Parathyroid adenoma (tissue), 2 donors: ENCODE measurements at regions not wholly inside any gene's neighbourhood (a gene's known extent, or its start where the extent isn't known, plus 50 kb on each side); places are given as distances from the start of the nearest gene placed in this dataset.

Experiments
- H2AFZ ChIP-seq: fragments of 300-600 bp; sonication (generic); one replicate; pipeline ENCODE4 v1.7.0; 2017; ENCODE audit warnings: antibody characterized with exemption, mild to moderate bottlenecking
- H3K27ac ChIP-seq: fragments of 300-600 bp; sonication (generic); one replicate; pipeline ENCODE4 v1.7.0; 2017
- H3K27me3 ChIP-seq: fragments of 300-600 bp; sonication (generic); one replicate; pipeline ENCODE4 v1.7.0; 2017; ENCODE audit warnings: low read length; ENCODE audit not compliant: control insufficient read depth, insufficient read depth
- H3K36me3 ChIP-seq: fragments of 300-600 bp; sonication (generic); one replicate; pipeline ENCODE4 v1.7.0; 2017; ENCODE audit warnings: low read length; ENCODE audit not compliant: control insufficient read depth, insufficient read depth
- H3K4me1 ChIP-seq: fragments of 300-600 bp; sonication (generic); one replicate; pipeline ENCODE4 v1.7.0; 2017; ENCODE audit warnings: control low read depth
- H3K4me2 ChIP-seq: fragments of 300-600 bp; sonication (generic); one replicate; pipeline ENCODE4 v1.7.0; 2017; ENCODE audit warnings: low read length
- H3K4me3 ChIP-seq: fragments of 300-600 bp; sonication (generic); one replicate; pipeline ENCODE4 v1.7.0; 2017; ENCODE audit warnings: low read depth, low read length
- H3K79me2 ChIP-seq: fragments of 300-600 bp; sonication (generic); one replicate; pipeline ENCODE4 v1.7.0; 2017; ENCODE audit warnings: control low read depth
- H3K9ac ChIP-seq: fragments of 300-600 bp; sonication (generic); one replicate; pipeline ENCODE4 v1.7.0; 2017; ENCODE audit warnings: mild to moderate bottlenecking
- H3K9me3 ChIP-seq: fragments of 300-600 bp; sonication (generic); one replicate; pipeline ENCODE4 v1.7.0; 2017; ENCODE audit warnings: low read length; ENCODE audit not compliant: control insufficient read depth
- CTCF ChIP-seq: fragments of 300-600 bp; sonication (generic); IDR thresholded peaks from one replicate; pipeline ENCODE4 v1.7.0; 2017; ENCODE audit warnings: antibody characterized with exemption, mild to moderate bottlenecking
- donor health status: primary hyperparathyroidism.

GRCh38 chr1:234855851-234856250, 245.9 kb upstream of the IRF2BP2 start:
- no peaks in the 10 kb centered on the region for H3K79me2 ChIP-seq
- no peaks in the 10 kb centered on the region for H3K9me3 ChIP-seq
- no peak for TF ChIP-seq CTCF
- no peaks in the 10 kb centered on the region for H3K27me3 ChIP-seq
- no peak overlapping the region for H3K27ac ChIP-seq
- H2AFZ ChIP-seq = no peak overlapping the region
- H3K4me1 ChIP-seq = no peaks in the 10 kb centered on the region
- no peaks in the 10 kb centered on the region for H3K36me3 ChIP-seq
- H3K4me2 ChIP-seq = no peak overlapping the region
- no peak overlapping the region for H3K9ac ChIP-seq
- no peak overlapping the region for H3K4me3 ChIP-seq

GRCh38 chr1:234854645-234855039, 244.7 kb upstream of the IRF2BP2 start:
- H3K4me2 ChIP-seq = no peak overlapping the region
- no peak overlapping the region for H2AFZ ChIP-seq
- H3K79me2 ChIP-seq = no peaks in the 10 kb centered on the region
- H3K9me3 ChIP-seq = no peaks in the 10 kb centered on the region
- no peak for TF ChIP-seq CTCF
- H3K27ac ChIP-seq = no peak overlapping the region
- H3K36me3 ChIP-seq = no peaks in the 10 kb centered on the region
- no peaks in the 10 kb centered on the region for H3K4me1 ChIP-seq
- H3K9ac ChIP-seq = no peak overlapping the region
- no peaks in the 10 kb centered on the region for H3K27me3 ChIP-seq
- no peak overlapping the region for H3K4me3 ChIP-seq

- no peaks in the 10 kb centered on the region for H3K27me3 ChIP-seq
- no peak overlapping the region for H3K4me3 ChIP-seq
- H3K79me2 ChIP-seq = no peaks in the 10 kb centered on the region
- no peaks in the 10 kb centered on the region for H3K9me3 ChIP-seq
- no peak overlapping the region for H2AFZ ChIP-seq
- H3K4me2 ChIP-seq = no peak overlapping the region
- no peaks in the 10 kb centered on the region for H3K36me3 ChIP-seq
- H3K27ac ChIP-seq = no peak overlapping the region
- H3K9ac ChIP-seq = no peak overlapping the region
- H3K4me1 ChIP-seq = no peaks in the 10 kb centered on the region
- TF ChIP-seq CTCF = no peak
Measured at GRCh38 chr1:234853906-234854644, 244.1 kb upstream of the IRF2BP2 start.

- TF ChIP-seq CTCF = no peak
- Histone ChIP-seq H3K4me1 (no peaks in the 10 kb centered on the region), H3K4me2 (no peak overlapping the region), H3K4me3 (no peak overlapping the region), H3K36me3 (no peaks in the 10 kb centered on the region), H2AFZ (no peak overlapping the region), H3K9ac (no peak overlapping the region), H3K79me2 (no peaks in the 10 kb centered on the region), H3K27me3 (no peaks in the 10 kb centered on the region), H3K9me3 (no peaks in the 10 kb centered on the region), H3K27ac (no peak overlapping the region)
Measured at GRCh38 chr1:234852659-234853058, 242.7 kb upstream of the IRF2BP2 start.
